WTC11 (cell line): ENCODE measurements at regions not wholly inside any gene's neighbourhood (a gene's known extent, or its start where the extent isn't known, plus 50 kb on each side); places are given as distances from the start of the nearest gene placed in this dataset.

Experiments
- ATF1 ChIP-seq: sonication (generic); formaldehyde crosslinking; IDR thresholded peaks from 2 replicates; pipeline ENCODE4 v1.8.1; 2023; ENCODE audit warnings: mild to moderate bottlenecking, moderate library complexity, missing genetic modification reagents
- NR1H2 ChIP-seq: sonication (generic); formaldehyde crosslinking; IDR thresholded peaks from 2 replicates; pipeline ENCODE4 v1.9.0; 2021; ENCODE audit warnings: mild to moderate bottlenecking, moderate library complexity, missing genetic modification reagents
- SP1 ChIP-seq: sonication (generic); formaldehyde crosslinking; conservative IDR thresholded peaks from 2 replicates; pipeline ENCODE4 v1.8.1; 2022; ENCODE audit warnings: missing genetic modification reagents
- ZNF121 ChIP-seq: sonication (generic); formaldehyde crosslinking; IDR thresholded peaks from 2 replicates; pipeline ENCODE4 v1.8.0; 2023; ENCODE audit warnings: missing genetic modification reagents
- TF ChIP-seq, protein P1 (sequence below): fragments of 200-600 bp; IDR thresholded peaks from 2 replicates; pipeline ENCODE4 v1.8.0; 2022; ENCODE audit warnings: antibody characterized with exemption
- TF ChIP-seq, protein P2 (sequence below): sonication (generic); formaldehyde crosslinking; IDR thresholded peaks from 2 replicates; pipeline ENCODE4 v1.8.1; 2023; ENCODE audit warnings: mild to moderate bottlenecking, missing genetic modification reagents, moderate library complexity
- TF ChIP-seq, protein P3 (sequence below): sonication (generic); formaldehyde crosslinking; conservative IDR thresholded peaks from 2 replicates; pipeline ENCODE4 v1.8.1; 2023; ENCODE audit warnings: mild to moderate bottlenecking, low read depth, missing genetic modification reagents, moderate library complexity
- TF ChIP-seq, protein P4 (sequence below): fragments of 250-450 bp; sonication (Bioruptor Pico); IDR thresholded peaks from 2 replicates; pipeline ENCODE4 v2.1.2; 2022; ENCODE audit warnings: mild to moderate bottlenecking, moderate library complexity

DNA sequence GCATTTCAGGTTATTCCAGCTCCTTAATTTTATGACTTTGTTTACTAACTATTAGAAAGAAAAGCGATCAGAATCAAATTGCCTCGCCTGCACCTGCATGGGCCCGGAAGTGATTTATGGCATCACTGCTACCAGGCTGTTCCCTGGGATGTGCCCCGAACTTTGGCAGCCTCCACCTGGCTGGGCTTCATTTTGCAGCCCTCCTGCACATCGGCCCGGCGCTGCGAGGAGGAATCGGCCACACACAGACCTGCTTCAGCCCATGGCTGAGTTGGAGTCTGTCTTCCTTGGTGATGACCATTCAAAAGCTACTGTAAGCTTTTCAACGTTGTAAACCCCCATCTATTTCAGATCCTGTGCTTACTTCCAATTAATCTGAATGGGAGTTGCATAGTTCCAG, 638.0 kb downstream of the RNF144A start:
- TF ChIP-seq, protein P1, sequence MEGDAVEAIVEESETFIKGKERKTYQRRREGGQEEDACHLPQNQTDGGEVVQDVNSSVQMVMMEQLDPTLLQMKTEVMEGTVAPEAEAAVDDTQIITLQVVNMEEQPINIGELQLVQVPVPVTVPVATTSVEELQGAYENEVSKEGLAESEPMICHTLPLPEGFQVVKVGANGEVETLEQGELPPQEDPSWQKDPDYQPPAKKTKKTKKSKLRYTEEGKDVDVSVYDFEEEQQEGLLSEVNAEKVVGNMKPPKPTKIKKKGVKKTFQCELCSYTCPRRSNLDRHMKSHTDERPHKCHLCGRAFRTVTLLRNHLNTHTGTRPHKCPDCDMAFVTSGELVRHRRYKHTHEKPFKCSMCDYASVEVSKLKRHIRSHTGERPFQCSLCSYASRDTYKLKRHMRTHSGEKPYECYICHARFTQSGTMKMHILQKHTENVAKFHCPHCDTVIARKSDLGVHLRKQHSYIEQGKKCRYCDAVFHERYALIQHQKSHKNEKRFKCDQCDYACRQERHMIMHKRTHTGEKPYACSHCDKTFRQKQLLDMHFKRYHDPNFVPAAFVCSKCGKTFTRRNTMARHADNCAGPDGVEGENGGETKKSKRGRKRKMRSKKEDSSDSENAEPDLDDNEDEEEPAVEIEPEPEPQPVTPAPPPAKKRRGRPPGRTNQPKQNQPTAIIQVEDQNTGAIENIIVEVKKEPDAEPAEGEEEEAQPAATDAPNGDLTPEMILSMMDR: no peak
- TF ChIP-seq, protein P2, sequence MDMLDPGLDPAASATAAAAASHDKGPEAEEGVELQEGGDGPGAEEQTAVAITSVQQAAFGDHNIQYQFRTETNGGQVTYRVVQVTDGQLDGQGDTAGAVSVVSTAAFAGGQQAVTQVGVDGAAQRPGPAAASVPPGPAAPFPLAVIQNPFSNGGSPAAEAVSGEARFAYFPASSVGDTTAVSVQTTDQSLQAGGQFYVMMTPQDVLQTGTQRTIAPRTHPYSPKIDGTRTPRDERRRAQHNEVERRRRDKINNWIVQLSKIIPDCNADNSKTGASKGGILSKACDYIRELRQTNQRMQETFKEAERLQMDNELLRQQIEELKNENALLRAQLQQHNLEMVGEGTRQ (CRISPR knock-in tag): no peak
- TF ChIP-seq, protein P3, sequence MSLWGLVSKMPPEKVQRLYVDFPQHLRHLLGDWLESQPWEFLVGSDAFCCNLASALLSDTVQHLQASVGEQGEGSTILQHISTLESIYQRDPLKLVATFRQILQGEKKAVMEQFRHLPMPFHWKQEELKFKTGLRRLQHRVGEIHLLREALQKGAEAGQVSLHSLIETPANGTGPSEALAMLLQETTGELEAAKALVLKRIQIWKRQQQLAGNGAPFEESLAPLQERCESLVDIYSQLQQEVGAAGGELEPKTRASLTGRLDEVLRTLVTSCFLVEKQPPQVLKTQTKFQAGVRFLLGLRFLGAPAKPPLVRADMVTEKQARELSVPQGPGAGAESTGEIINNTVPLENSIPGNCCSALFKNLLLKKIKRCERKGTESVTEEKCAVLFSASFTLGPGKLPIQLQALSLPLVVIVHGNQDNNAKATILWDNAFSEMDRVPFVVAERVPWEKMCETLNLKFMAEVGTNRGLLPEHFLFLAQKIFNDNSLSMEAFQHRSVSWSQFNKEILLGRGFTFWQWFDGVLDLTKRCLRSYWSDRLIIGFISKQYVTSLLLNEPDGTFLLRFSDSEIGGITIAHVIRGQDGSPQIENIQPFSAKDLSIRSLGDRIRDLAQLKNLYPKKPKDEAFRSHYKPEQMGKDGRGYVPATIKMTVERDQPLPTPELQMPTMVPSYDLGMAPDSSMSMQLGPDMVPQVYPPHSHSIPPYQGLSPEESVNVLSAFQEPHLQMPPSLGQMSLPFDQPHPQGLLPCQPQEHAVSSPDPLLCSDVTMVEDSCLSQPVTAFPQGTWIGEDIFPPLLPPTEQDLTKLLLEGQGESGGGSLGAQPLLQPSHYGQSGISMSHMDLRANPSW (CRISPR knock-in tag): no peak
- TF ChIP-seq ZNF121 (CRISPR knock-in tag) (no peak), ATF1 (CRISPR knock-in tag) (no peak), NR1H2 (CRISPR knock-in tag) (no peak), SP1 (no peak)
- TF ChIP-seq, protein P4, sequence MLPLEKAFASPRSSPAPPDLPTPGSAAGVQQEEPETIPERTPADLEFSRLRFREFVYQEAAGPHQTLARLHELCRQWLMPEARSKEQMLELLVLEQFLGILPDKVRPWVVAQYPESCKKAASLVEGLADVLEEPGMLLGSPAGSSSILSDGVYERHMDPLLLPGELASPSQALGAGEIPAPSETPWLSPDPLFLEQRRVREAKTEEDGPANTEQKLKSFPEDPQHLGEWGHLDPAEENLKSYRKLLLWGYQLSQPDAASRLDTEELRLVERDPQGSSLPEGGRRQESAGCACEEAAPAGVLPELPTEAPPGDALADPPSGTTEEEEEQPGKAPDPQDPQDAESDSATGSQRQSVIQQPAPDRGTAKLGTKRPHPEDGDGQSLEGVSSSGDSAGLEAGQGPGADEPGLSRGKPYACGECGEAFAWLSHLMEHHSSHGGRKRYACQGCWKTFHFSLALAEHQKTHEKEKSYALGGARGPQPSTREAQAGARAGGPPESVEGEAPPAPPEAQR: no peak
